H1 (cell line): ENCODE measurements at regions not wholly inside any gene's neighbourhood (a gene's known extent, or its start where the extent isn't known, plus 50 kb on each side); places are given as distances from the start of the nearest gene placed in this dataset.

Experiments used
- CTCF ChIA-PET: fragments of 300-600 bp; sonication (Branson Sonifier 250); formaldehyde crosslinking; loops from one replicate; lab custom pipeline; 2021; ENCODE audit not compliant: partially characterized antibody; lab: Charles Lee
- POLR2A ChIA-PET: fragments of 300-600 bp; sonication (Branson Sonifier 250); formaldehyde crosslinking; loops from one replicate; lab custom pipeline; 2021; ENCODE audit warnings: inconsistent platforms; ENCODE audit not compliant: partially characterized antibody; lab: Charles Lee
- DNase-seq, 2 experiments: peaks; one replicate each; pipeline versions ENCODE4 v3.0.0 to v3.0.0-alpha.2; 2010 to 2022; ENCODE audit warnings: low spot score in 2 of 2, low read depth in 1 of 2, mixed read lengths in 1 of 2
- FAIRE-seq: peaks from 2 replicates; lab custom pipeline; 2011; peaks lifted over from hg19 to GRCh38; lab: Jason Lieb, UNC
- H2AFZ ChIP-seq: 2 replicates; pipeline ENCODE4 v1.8.1; 2012; ENCODE audit warnings: low read length, inconsistent platforms
- H2AK5ac ChIP-seq: 2 replicates; pipeline ENCODE4 v1.6.1; 2013; ENCODE audit warnings: low read depth, low read length
- H2BK120ac ChIP-seq: replicated peaks from 2 replicates; pipeline ENCODE3; 2013; ENCODE audit warnings: low read depth, low read length, inconsistent platforms
- H2BK12ac ChIP-seq: 2 replicates; pipeline ENCODE4 v1.6.1; 2013; ENCODE audit warnings: low read depth, low read length
- H2BK15ac ChIP-seq: 2 replicates; pipeline ENCODE4 v1.6.1; 2013; ENCODE audit warnings: low read length
- H2BK20ac ChIP-seq: 2 replicates; pipeline ENCODE4 v1.6.1; 2013; ENCODE audit warnings: low read length
- H2BK5ac ChIP-seq: 2 replicates; pipeline ENCODE4 v1.6.1; 2013; ENCODE audit warnings: low read depth, low read length
- H3K14ac ChIP-seq: 2 replicates; pipeline ENCODE4 v1.6.1; 2013; ENCODE audit warnings: inconsistent platforms; ENCODE audit not compliant: insufficient read length
- H3K18ac ChIP-seq: 2 replicates; pipeline ENCODE4 v1.6.1; 2013; ENCODE audit warnings: low read length; ENCODE audit errors: extremely low read depth
- H3K23ac ChIP-seq: 2 replicates; pipeline ENCODE4 v1.6.1; 2013; ENCODE audit warnings: inconsistent platforms; ENCODE audit not compliant: insufficient read length
- H3K23me2 ChIP-seq: 2 replicates; pipeline ENCODE4 v1.6.1; 2013; ENCODE audit warnings: low read depth, low read length
- H3K27ac ChIP-seq: 2 replicates; pipeline ENCODE4 v1.6.1; 2011; ENCODE audit warnings: low read depth, low read length, inconsistent platforms
- H3K27me3 ChIP-seq, 4 experiments: replicated peaks in 1 of 4; 1 replicate in 1 of 4; 2 replicates in 3 of 4; pipeline versions ENCODE4 v1.6.1 to v1.8.1; 2011 to 2013; ENCODE audit warnings: low read length in 3 of 4, mild to moderate bottlenecking in 3 of 4, inconsistent platforms in 2 of 4, mixed read lengths in 2 of 4, moderate library complexity in 1 of 4; ENCODE audit not compliant: control insufficient read depth in 3 of 4, insufficient read depth in 3 of 4; ENCODE audit errors: extremely low read depth in 1 of 4
- H3K36me3 ChIP-seq, 4 experiments: 2 replicates each; pipeline versions ENCODE4 v1.6.1 to v1.8.1; 2011 to 2013; ENCODE audit warnings: mild to moderate bottlenecking in 4 of 4, low read length in 3 of 4, moderate library complexity in 2 of 4, control low read depth in 1 of 4, inconsistent platforms in 1 of 4; ENCODE audit not compliant: insufficient read depth in 4 of 4, control insufficient read depth in 2 of 4
- H3K4ac ChIP-seq: replicated peaks from 2 replicates; pipeline ENCODE3; 2013; ENCODE audit warnings: low read length, low read depth, mixed read lengths, inconsistent platforms; ENCODE audit not compliant: insufficient read length
- H3K4me1 ChIP-seq, 4 experiments: replicated peaks in 1 of 4; 1 replicate in 1 of 4; 2 replicates in 3 of 4; pipeline versions ENCODE4 v1.6.1 to v1.8.1; 2011 to 2013; ENCODE audit warnings: low read length in 3 of 4, inconsistent platforms in 2 of 4, mixed read lengths in 1 of 4; ENCODE audit not compliant: insufficient read depth in 4 of 4, control insufficient read depth in 3 of 4
- H3K4me2 ChIP-seq, 2 experiments: 2 replicates each; pipeline versions ENCODE4 v1.6.1 to v1.8.1; 2011 to 2013; ENCODE audit warnings: low read depth in 2 of 2, low read length in 2 of 2, control low read depth in 1 of 2, inconsistent platforms in 1 of 2, mild to moderate bottlenecking in 1 of 2; ENCODE audit not compliant: insufficient read depth in 1 of 2
- H3K4me3 ChIP-seq, 4 experiments: fragments of 200-600, 300-600 bp in 1 of 4; sonication (generic), shearing (Covaris generic), sonication (Bioruptor Twin) in 1 of 4; 2 replicates each; pipeline versions ENCODE4 v1.5.1 to v1.8.1; 2011 to 2016; ENCODE audit warnings: low read length in 4 of 4, low read depth in 3 of 4, control low read depth in 2 of 4, inconsistent platforms in 2 of 4, mild to moderate bottlenecking in 2 of 4, mixed read lengths in 1 of 4, moderate library complexity in 1 of 4; ENCODE audit not compliant: insufficient read depth in 2 of 4; ENCODE audit errors: extremely low read depth in 1 of 4
- H3K56ac ChIP-seq: replicated peaks from 2 replicates; pipeline ENCODE3; 2013; ENCODE audit warnings: low read depth, mild to moderate bottlenecking, mixed read lengths, low read length, inconsistent platforms; ENCODE audit not compliant: insufficient read length
- H3K79me1 ChIP-seq: 2 replicates; pipeline ENCODE4 v1.6.1; 2013; ENCODE audit warnings: low read depth, low read length, control low read depth
- H3K79me2 ChIP-seq, 2 experiments: 2 replicates each; pipeline versions ENCODE4 v1.6.1 to v1.8.1; 2012 to 2013; ENCODE audit warnings: low read length in 2 of 2, mild to moderate bottlenecking in 2 of 2, inconsistent platforms in 1 of 2; ENCODE audit not compliant: insufficient read depth in 2 of 2, control insufficient read depth in 1 of 2
- H3K9ac ChIP-seq, 4 experiments: replicated peaks in 1 of 4; 1 replicate in 1 of 4; 2 replicates in 3 of 4; pipeline versions ENCODE4 v1.6.1 to v1.8.1; 2011 to 2013; ENCODE audit warnings: low read depth in 3 of 4, low read length in 3 of 4, control low read depth in 2 of 4, mild to moderate bottlenecking in 2 of 4, moderate library complexity in 2 of 4, inconsistent platforms in 1 of 4; ENCODE audit errors: extremely low read depth in 1 of 4
- H3K9me3 ChIP-seq, 2 experiments: 2 replicates each; pipeline versions ENCODE4 v1.6.1 to v1.8.1; 2012 to 2013; ENCODE audit warnings: mild to moderate bottlenecking in 2 of 2, moderate library complexity in 2 of 2, control low read depth in 1 of 2, inconsistent platforms in 1 of 2, low read depth in 1 of 2, low read length in 1 of 2, mixed read lengths in 1 of 2; ENCODE audit not compliant: insufficient read depth in 2 of 2
- H4K20me1 ChIP-seq, 2 experiments: replicated peaks in 1 of 2; 2 replicates each; pipeline versions ENCODE3 to v1.8.1; 2011 to 2013; ENCODE audit warnings: inconsistent platforms in 2 of 2, low read length in 2 of 2, mild to moderate bottlenecking in 1 of 2; ENCODE audit not compliant: insufficient read depth in 2 of 2, control insufficient read depth in 1 of 2
- H4K5ac ChIP-seq: 2 replicates; pipeline ENCODE4 v1.6.1; 2013; ENCODE audit warnings: low read length, low read depth, mixed read lengths, inconsistent platforms; ENCODE audit not compliant: insufficient read length
- H4K8ac ChIP-seq: 2 replicates; pipeline ENCODE4 v1.8.0; 2013; ENCODE audit warnings: mild to moderate bottlenecking, moderate library complexity, low read length, inconsistent platforms; ENCODE audit not compliant: insufficient read depth; ENCODE audit errors: extremely low read depth
- H4K91ac ChIP-seq: replicated peaks from 2 replicates; pipeline ENCODE3; 2013; ENCODE audit warnings: low read length, mixed read lengths, inconsistent platforms; ENCODE audit not compliant: insufficient read length
- ATF2 ChIP-seq: IDR thresholded peaks from 2 replicates; pipeline ENCODE4 v1.6.1; 2012; ENCODE audit warnings: low read length, inconsistent platforms
- BCL11A ChIP-seq, 2 experiments: IDR thresholded peaks; one replicate each; pipeline ENCODE4 v1.6.1; 2011; ENCODE audit warnings: low read depth in 2 of 2, low read length in 2 of 2, mild to moderate bottlenecking in 2 of 2
- BRCA1 ChIP-seq: IDR thresholded peaks from 2 replicates; pipeline ENCODE4 v1.6.1; 2012; ENCODE audit warnings: low read depth, low read length, improper control_type of control experiment
- CREB1 ChIP-seq: IDR thresholded peaks from 2 replicates; pipeline ENCODE4 v1.6.1; 2012; ENCODE audit warnings: inconsistent platforms
- GABPA ChIP-seq: IDR thresholded peaks from 2 replicates; pipeline ENCODE4 v1.6.1; 2011; ENCODE audit warnings: mild to moderate bottlenecking, low read length, moderate library complexity, borderline replicate concordance; ENCODE audit not compliant: insufficient read depth
- SAP30 ChIP-seq: fragments of 300-600 bp; sonication (generic); IDR thresholded peaks from 2 replicates; pipeline ENCODE4 v1.7.1; 2012; ENCODE audit warnings: low read length, moderate library complexity, mild to moderate bottlenecking, inconsistent platforms; ENCODE audit not compliant: insufficient read depth, insufficient replicate concordance
- SIN3A ChIP-seq, 2 experiments: IDR thresholded peaks in 1 of 2; conservative IDR thresholded peaks in 1 of 2; 2 replicates each; pipeline ENCODE4 v1.6.1; 2011 to 2012; ENCODE audit warnings: low read length in 2 of 2, improper control_type of control experiment in 1 of 2, low read depth in 1 of 2, mild to moderate bottlenecking in 1 of 2
- SRF ChIP-seq: IDR thresholded peaks from 2 replicates; pipeline ENCODE4 v1.6.1; 2011; ENCODE audit warnings: mild to moderate bottlenecking, low read depth, low read length, moderate library complexity
- TCF12 ChIP-seq: IDR thresholded peaks from 2 replicates; pipeline ENCODE4 v1.6.1; 2011; ENCODE audit warnings: low read depth, mild to moderate bottlenecking, low read length
- WGBS, 2 experiments: shearing (Covaris generic) in 1 of 2; methylation state at CpG; one replicate each; pipeline versions ENCODE4 v1.1.6 to v1.1.7; 2013 to 2015; ENCODE audit warnings: low lambda C conversion rate in 2 of 2, mixed read lengths in 2 of 2, inconsistent platforms in 1 of 2, low coverage in 1 of 2, missing lambda C conversion rate in 1 of 2; ENCODE audit not compliant: insufficient replicate concordance in 2 of 2, insufficient coverage in 1 of 2, insufficient read length in 1 of 2; ENCODE audit errors: extremely low coverage in 1 of 2, missing lambda C conversion rate in 1 of 2; 5-methylcytosine and 5-hydroxymethylcytosine counted together

- Histone ChIP-seq H3K9me3 (no peaks in the 10 kb centered on the region), H2AFZ (peak overlapping the region; percentile 79; the same call in 1 of the 2 replicates), H4K20me1 (no peaks in the 10 kb centered on the region), H3K79me1 (no peaks in the 10 kb centered on the region), H3K14ac (peak overlapping the region; percentile 23), H3K9ac (no peak overlapping the region), H3K56ac (no peak overlapping the region), H3K4me2 (no peak overlapping the region), H3K36me3 (no peaks in the 10 kb centered on the region), H3K23ac (no peak overlapping the region), H3K18ac (no peak overlapping the region), H3K4me1 (no peaks in the 10 kb centered on the region; a peak in 3 of 7 replicates), H3K23me2 (no peaks in the 10 kb centered on the region), H4K5ac (no peak overlapping the region), H3K27me3 (no peaks in the 10 kb centered on the region), H2BK12ac (no peak overlapping the region), H2BK15ac (no peak overlapping the region), H3K4ac (no peak overlapping the region), H2AK5ac (no peak overlapping the region), H4K8ac (no peak overlapping the region), H2BK5ac (no peak overlapping the region), H4K91ac (no peak overlapping the region), H2BK120ac (no peak overlapping the region), H2BK20ac (no peak overlapping the region; the same call in 1 of the 2 replicates), H3K79me2 (no peaks in the 10 kb centered on the region), H3K27ac (no peak overlapping the region; the same call in 1 of the 2 replicates), H3K4me3 (no peak overlapping the region)
- ChIA-PET CTCF (interaction anchor here (0.6 to 0.7 kb wide), 2 partner anchors 621 to 933 kb away, joined by 3 to 4 read pairs; no protein-coding TSS in a partner anchor), POLR2A (no interaction called here)
- DNase-seq (no peak), FAIRE-seq (no peak)
- 89% methylated on average over 5 of the region's 5 CpGs; no CpG with 5 or more reads in 1 of the 2 experiments for WGBS, 2 experiments
- TF ChIP-seq CREB1 (no peak), TCF12 (no peak), SIN3A (conservative IDR thresholded peaks at IDR 0.05 in 1 of 2, IDR thresholded peaks at IDR 0.05 in 1 of 2; ENCODE audit: low read depth in 1 of 2, low read length in 2 of 2) (no peak), SRF (no peak), BRCA1 (no peak), GABPA (no peak), SAP30 (no peak), BCL11A (IDR thresholded peaks at IDR 0.05; ENCODE audit: low read depth in 2 of 2, low read length in 2 of 2) (no peak), ATF2 (no peak)
Measured at GRCh38 chr2:66717218-66717905, 282.4 kb downstream of the MEIS1 start.
